ENCODE measurements at regions not wholly inside any gene's neighbourhood (a gene's known extent, or its start where the extent isn't known, plus 50 kb on each side); places are given as distances from the start of the nearest gene placed in this dataset.

DNA sequence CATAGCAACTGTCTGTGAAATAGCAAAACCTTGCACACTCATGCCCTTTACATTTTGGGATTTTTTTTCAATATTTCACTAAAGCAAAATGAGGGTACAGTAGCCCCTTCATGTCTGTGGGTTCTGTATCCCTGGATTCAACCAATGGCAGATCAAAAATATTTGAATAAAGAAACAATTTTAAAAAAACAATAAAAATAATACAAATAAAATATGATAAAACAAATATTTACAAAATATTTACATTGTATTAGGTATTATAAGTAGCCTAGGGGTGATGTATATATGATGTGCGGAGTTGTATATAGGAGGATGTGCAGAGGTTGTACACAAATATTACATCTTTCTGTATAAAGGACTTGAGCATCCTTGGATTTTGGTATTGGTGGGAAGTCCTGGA, 67.3 kb upstream of the CDH10 start:
- TF ChIP-seq, protein P1, sequence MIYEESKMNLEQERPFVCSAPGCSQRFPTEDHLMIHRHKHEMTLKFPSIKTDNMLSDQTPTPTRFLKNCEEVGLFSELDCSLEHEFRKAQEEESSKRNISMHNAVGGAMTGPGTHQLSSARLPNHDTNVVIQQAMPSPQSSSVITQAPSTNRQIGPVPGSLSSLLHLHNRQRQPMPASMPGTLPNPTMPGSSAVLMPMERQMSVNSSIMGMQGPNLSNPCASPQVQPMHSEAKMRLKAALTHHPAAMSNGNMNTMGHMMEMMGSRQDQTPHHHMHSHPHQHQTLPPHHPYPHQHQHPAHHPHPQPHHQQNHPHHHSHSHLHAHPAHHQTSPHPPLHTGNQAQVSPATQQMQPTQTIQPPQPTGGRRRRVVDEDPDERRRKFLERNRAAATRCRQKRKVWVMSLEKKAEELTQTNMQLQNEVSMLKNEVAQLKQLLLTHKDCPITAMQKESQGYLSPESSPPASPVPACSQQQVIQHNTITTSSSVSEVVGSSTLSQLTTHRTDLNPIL (CRISPR knock-in tag; IDR thresholded peaks at IDR 0.05; ENCODE audit: low read depth): no peak
- TF ChIP-seq BACH2 (CRISPR knock-in tag; IDR thresholded peaks at IDR 0.05; ENCODE audit: borderline replicate concordance): no peak
- no peak for TF ChIP-seq RARB (CRISPR knock-in tag; IDR thresholded peaks at IDR 0.05)
- TF ChIP-seq ESRRG (CRISPR knock-in tag; IDR thresholded peaks at IDR 0.05): no peak
- TF ChIP-seq, protein P2, sequence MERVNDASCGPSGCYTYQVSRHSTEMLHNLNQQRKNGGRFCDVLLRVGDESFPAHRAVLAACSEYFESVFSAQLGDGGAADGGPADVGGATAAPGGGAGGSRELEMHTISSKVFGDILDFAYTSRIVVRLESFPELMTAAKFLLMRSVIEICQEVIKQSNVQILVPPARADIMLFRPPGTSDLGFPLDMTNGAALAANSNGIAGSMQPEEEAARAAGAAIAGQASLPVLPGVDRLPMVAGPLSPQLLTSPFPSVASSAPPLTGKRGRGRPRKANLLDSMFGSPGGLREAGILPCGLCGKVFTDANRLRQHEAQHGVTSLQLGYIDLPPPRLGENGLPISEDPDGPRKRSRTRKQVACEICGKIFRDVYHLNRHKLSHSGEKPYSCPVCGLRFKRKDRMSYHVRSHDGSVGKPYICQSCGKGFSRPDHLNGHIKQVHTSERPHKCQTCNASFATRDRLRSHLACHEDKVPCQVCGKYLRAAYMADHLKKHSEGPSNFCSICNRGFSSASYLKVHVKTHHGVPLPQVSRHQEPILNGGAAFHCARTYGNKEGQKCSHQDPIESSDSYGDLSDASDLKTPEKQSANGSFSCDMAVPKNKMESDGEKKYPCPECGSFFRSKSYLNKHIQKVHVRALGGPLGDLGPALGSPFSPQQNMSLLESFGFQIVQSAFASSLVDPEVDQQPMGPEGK (CRISPR knock-in tag; IDR thresholded peaks at IDR 0.05; ENCODE audit: borderline replicate concordance): no peak
- no peak for TF ChIP-seq ZNF565 (CRISPR knock-in tag; conservative IDR thresholded peaks at IDR 0.05; ENCODE audit: low read depth)
- TF ChIP-seq ZFP30 (CRISPR knock-in tag; IDR thresholded peaks at IDR 0.05): no peak
- TF ChIP-seq ZNF8 (CRISPR knock-in tag; IDR thresholded peaks at IDR 0.05): no peak
- TF ChIP-seq, protein P3, sequence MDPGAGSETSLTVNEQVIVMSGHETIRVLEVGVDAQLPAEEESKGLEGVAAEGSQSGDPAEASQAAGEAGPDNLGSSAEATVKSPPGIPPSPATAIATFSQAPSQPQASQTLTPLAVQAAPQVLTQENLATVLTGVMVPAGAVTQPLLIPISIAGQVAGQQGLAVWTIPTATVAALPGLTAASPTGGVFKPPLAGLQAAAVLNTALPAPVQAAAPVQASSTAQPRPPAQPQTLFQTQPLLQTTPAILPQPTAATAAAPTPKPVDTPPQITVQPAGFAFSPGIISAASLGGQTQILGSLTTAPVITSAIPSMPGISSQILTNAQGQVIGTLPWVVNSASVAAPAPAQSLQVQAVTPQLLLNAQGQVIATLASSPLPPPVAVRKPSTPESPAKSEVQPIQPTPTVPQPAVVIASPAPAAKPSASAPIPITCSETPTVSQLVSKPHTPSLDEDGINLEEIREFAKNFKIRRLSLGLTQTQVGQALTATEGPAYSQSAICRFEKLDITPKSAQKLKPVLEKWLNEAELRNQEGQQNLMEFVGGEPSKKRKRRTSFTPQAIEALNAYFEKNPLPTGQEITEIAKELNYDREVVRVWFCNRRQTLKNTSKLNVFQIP (CRISPR knock-in tag; IDR thresholded peaks at IDR 0.05; ENCODE audit: borderline replicate concordance, low read depth): no peak
- TF ChIP-seq TCF4 (CRISPR knock-in tag; IDR thresholded peaks at IDR 0.05; ENCODE audit: borderline replicate concordance): no peak
- no peak for TF ChIP-seq TOX (CRISPR knock-in tag; IDR thresholded peaks at IDR 0.05; ENCODE audit: borderline replicate concordance)
- no peak for TF ChIP-seq ISL1 (CRISPR knock-in tag; IDR thresholded peaks at IDR 0.05)

All from SK-N-SH treated with all-trans-retinoic acid at 6 μM for 48 hours (cell line).